ENCODE measurements at regions not wholly inside any gene's neighbourhood (a gene's known extent, or its start where the extent isn't known, plus 50 kb on each side); places are given as distances from the start of the nearest gene placed in this dataset.

GRCh38 chr2:128552806-128553551 is 234.3 kb upstream of the HS6ST1 start:
- no peak for TF ChIP-seq EP300 (IDR thresholded peaks at IDR 0.05)
- no peak for TF ChIP-seq CTCF (IDR thresholded peaks at IDR 0.05)
- TF ChIP-seq POLR2A (IDR thresholded peaks at IDR 0.05) = no peak

Data from ovary (tissue), 3 donors.